ENCODE measurements at regions not wholly inside any gene's neighbourhood (a gene's known extent, or its start where the extent isn't known, plus 50 kb on each side); places are given as distances from the start of the nearest gene placed in this dataset.
"Not testable (repeated sequence)": the region's sequence is repeated elsewhere in the genome, so short reads cannot be mapped to it uniquely, and the experiment has no call there.

GRCh38 chr16:7769091-7769490 lies 436.4 kb downstream of the RBFOX1 start:
- TF ChIP-seq, protein P1, sequence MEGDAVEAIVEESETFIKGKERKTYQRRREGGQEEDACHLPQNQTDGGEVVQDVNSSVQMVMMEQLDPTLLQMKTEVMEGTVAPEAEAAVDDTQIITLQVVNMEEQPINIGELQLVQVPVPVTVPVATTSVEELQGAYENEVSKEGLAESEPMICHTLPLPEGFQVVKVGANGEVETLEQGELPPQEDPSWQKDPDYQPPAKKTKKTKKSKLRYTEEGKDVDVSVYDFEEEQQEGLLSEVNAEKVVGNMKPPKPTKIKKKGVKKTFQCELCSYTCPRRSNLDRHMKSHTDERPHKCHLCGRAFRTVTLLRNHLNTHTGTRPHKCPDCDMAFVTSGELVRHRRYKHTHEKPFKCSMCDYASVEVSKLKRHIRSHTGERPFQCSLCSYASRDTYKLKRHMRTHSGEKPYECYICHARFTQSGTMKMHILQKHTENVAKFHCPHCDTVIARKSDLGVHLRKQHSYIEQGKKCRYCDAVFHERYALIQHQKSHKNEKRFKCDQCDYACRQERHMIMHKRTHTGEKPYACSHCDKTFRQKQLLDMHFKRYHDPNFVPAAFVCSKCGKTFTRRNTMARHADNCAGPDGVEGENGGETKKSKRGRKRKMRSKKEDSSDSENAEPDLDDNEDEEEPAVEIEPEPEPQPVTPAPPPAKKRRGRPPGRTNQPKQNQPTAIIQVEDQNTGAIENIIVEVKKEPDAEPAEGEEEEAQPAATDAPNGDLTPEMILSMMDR (IDR thresholded peaks at IDR 0.05; ENCODE audit: low read length), result not testable (repeated sequence)
- not testable (repeated sequence) for TF ChIP-seq EZH2phosphoT487 (IDR thresholded peaks at IDR 0.05; ENCODE audit: low read length); EZH2 (optimal IDR thresholded peaks at IDR 0.05; ENCODE audit: low read depth, low read length)

Measured in MM.1S (cell line).